ENCODE measurements at regions not wholly inside any gene's neighbourhood (a gene's known extent, or its start where the extent isn't known, plus 50 kb on each side); places are given as distances from the start of the nearest gene placed in this dataset.

GRCh38 chr2:173666171-173666888, 298.8 kb downstream of the SP3 start:
- Histone ChIP-seq H3K27me3 (no peaks in the 10 kb centered on the region), H3K4me3 (no peak overlapping the region), H3K36me3 (no peaks in the 10 kb centered on the region), H3K9me3 (no peaks in the 10 kb centered on the region), H3K4me1 (no peaks in the 10 kb centered on the region), H3K27ac (no peak overlapping the region)
- no peak for TF ChIP-seq POLR2A (IDR thresholded peaks at IDR 0.05)
- TF ChIP-seq, protein P1, sequence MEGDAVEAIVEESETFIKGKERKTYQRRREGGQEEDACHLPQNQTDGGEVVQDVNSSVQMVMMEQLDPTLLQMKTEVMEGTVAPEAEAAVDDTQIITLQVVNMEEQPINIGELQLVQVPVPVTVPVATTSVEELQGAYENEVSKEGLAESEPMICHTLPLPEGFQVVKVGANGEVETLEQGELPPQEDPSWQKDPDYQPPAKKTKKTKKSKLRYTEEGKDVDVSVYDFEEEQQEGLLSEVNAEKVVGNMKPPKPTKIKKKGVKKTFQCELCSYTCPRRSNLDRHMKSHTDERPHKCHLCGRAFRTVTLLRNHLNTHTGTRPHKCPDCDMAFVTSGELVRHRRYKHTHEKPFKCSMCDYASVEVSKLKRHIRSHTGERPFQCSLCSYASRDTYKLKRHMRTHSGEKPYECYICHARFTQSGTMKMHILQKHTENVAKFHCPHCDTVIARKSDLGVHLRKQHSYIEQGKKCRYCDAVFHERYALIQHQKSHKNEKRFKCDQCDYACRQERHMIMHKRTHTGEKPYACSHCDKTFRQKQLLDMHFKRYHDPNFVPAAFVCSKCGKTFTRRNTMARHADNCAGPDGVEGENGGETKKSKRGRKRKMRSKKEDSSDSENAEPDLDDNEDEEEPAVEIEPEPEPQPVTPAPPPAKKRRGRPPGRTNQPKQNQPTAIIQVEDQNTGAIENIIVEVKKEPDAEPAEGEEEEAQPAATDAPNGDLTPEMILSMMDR (IDR thresholded peaks at IDR 0.05) = no peak
- 56% methylated on average over 8 of the region's 8 CpGs for WGBS (ENCODE audit: insufficient coverage, low coverage, low lambda C conversion rate, missing lambda C conversion rate)
- intact Hi-C loops (cut with DNase I) = no loop called here
- ATAC-seq = no peak
- DNase-seq = no peak

GRCh38 chr2:173667014-173667413, 298.2 kb downstream of the SP3 start:
- Histone ChIP-seq H3K36me3 (no peaks in the 10 kb centered on the region), H3K4me1 (no peaks in the 10 kb centered on the region), H3K4me3 (no peak overlapping the region), H3K9me3 (no peaks in the 10 kb centered on the region), H3K27ac (no peak overlapping the region), H3K27me3 (peaks cover 0 to 5% of the 10 kb centered on the region in 2 donors)
- WGBS (ENCODE audit: insufficient coverage, low coverage, low lambda C conversion rate, missing lambda C conversion rate) = 37% methylated on average over 3 of the region's 3 CpGs
- TF ChIP-seq, protein P1 (IDR thresholded peaks at IDR 0.05) = no peak
- no peak for TF ChIP-seq POLR2A (IDR thresholded peaks at IDR 0.05)
- ATAC-seq (no peak), DNase-seq (no peak)
- intact Hi-C loops (cut with DNase I) = no loop called here

- Histone ChIP-seq H3K4me3 (no peak overlapping the region), H3K9me3 (no peaks in the 10 kb centered on the region), H3K4me1 (no peaks in the 10 kb centered on the region), H3K36me3 (no peaks in the 10 kb centered on the region), H3K27ac (no peak overlapping the region), H3K27me3 (peaks cover 0 to 6% of the 10 kb centered on the region in 2 donors)
- no peak for ATAC-seq
- 90% methylated on average over 2 of the region's 2 CpGs for WGBS (ENCODE audit: insufficient coverage, low coverage, low lambda C conversion rate, missing lambda C conversion rate)
- intact Hi-C loops (cut with DNase I) = no loop called here
- DNase-seq = no peak
- TF ChIP-seq, protein P1 (IDR thresholded peaks at IDR 0.05) = no peak
- no peak for TF ChIP-seq POLR2A (IDR thresholded peaks at IDR 0.05)
Measured at GRCh38 chr2:173667415-173667814, 297.8 kb downstream of the SP3 start.

DNA sequence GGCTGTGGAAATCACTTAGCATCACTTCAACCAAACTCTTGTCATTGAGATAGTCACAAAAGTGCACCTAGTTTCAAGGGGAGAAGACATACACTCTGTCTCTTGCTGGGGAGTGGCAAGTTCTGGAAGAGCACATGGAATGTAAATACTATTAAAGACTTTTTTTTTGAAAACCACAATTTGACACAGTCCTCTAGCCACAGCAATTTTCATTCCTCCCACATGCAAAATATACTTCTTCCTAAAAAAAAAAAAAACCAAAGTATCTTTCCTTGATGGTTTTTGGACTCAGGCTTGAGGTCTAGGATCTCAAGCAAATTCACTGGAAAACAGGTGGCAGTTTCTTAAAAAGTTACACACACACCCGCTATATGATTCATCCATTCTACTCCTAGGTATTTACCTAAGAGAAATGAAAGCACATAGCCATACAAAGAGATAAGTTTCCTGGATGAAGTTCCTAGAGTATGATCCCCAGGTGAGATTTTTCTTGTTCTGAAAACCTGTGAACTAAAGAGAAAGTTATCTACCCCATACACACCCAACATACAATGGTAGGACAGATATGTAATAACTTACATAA, 295.8 kb downstream of the SP3 start:
- TF ChIP-seq POLR2A (IDR thresholded peaks at IDR 0.05) = no peak
- TF ChIP-seq, protein P1 (IDR thresholded peaks at IDR 0.05) = no peak
- ATAC-seq (no peak), DNase-seq (no peak)
- Histone ChIP-seq H3K27me3 (peaks cover 0 to 6% of the 10 kb centered on the region in 2 donors), H3K4me1 (no peaks in the 10 kb centered on the region), H3K27ac (no peak overlapping the region), H3K9me3 (no peaks in the 10 kb centered on the region), H3K36me3 (no peaks in the 10 kb centered on the region), H3K4me3 (no peak overlapping the region)
- 92% methylated on average over 1 of the region's 1 CpG for WGBS (ENCODE audit: insufficient coverage, low coverage, low lambda C conversion rate, missing lambda C conversion rate)
- intact Hi-C loops (cut with DNase I) = no loop called here

Data from right lobe of liver (tissue), 6 donors.